ENCODE measurements at regions not wholly inside any gene's neighbourhood (a gene's known extent, or its start where the extent isn't known, plus 50 kb on each side); places are given as distances from the start of the nearest gene placed in this dataset.

GRCh38 chr12:4858386-4858785, 51.3 kb upstream of the KCNA1 start:
- TF ChIP-seq CREB5 (CRISPR knock-in tag; IDR thresholded peaks at IDR 0.05; ENCODE audit: low read depth) (no peak), ARNTL (CRISPR knock-in tag; IDR thresholded peaks at IDR 0.05; ENCODE audit: borderline replicate concordance, low read depth) (no peak)
- TF ChIP-seq, protein P1, sequence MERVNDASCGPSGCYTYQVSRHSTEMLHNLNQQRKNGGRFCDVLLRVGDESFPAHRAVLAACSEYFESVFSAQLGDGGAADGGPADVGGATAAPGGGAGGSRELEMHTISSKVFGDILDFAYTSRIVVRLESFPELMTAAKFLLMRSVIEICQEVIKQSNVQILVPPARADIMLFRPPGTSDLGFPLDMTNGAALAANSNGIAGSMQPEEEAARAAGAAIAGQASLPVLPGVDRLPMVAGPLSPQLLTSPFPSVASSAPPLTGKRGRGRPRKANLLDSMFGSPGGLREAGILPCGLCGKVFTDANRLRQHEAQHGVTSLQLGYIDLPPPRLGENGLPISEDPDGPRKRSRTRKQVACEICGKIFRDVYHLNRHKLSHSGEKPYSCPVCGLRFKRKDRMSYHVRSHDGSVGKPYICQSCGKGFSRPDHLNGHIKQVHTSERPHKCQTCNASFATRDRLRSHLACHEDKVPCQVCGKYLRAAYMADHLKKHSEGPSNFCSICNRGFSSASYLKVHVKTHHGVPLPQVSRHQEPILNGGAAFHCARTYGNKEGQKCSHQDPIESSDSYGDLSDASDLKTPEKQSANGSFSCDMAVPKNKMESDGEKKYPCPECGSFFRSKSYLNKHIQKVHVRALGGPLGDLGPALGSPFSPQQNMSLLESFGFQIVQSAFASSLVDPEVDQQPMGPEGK (CRISPR knock-in tag; IDR thresholded peaks at IDR 0.05; ENCODE audit: borderline replicate concordance) = no peak
